Loucy (cell line): ENCODE measurements at regions not wholly inside any gene's neighbourhood (a gene's known extent, or its start where the extent isn't known, plus 50 kb on each side); places are given as distances from the start of the nearest gene placed in this dataset.

ENCODE experiments used
- H2AFZ ChIP-seq: fragments of 200-600 bp; sonication (generic); 2 replicates; pipeline ENCODE4 v1.6.0; 2016; ENCODE audit warnings: antibody characterized with exemption, mild to moderate bottlenecking, low read length, moderate library complexity
- H3F3A ChIP-seq: fragments of 200-600 bp; 2 replicates; pipeline ENCODE4 v1.6.0; 2016; ENCODE audit warnings: antibody characterized with exemption, low read depth, mild to moderate bottlenecking
- H3K27me3 ChIP-seq: fragments of 200-600 bp; sonication (generic); 2 replicates; pipeline ENCODE4 v1.6.1; 2014; ENCODE audit warnings: low read length, mild to moderate bottlenecking; ENCODE audit not compliant: insufficient read depth, poor library complexity, severe bottlenecking
- H3K36me3 ChIP-seq: fragments of 200-600 bp; sonication (generic); 2 replicates; pipeline ENCODE4 v1.6.1; 2016; ENCODE audit warnings: low read length; ENCODE audit not compliant: insufficient read depth
- H3K4me1 ChIP-seq: fragments of 200-600 bp; sonication (generic); 2 replicates; pipeline ENCODE4 v1.5.1; 2014; ENCODE audit warnings: low read length, mild to moderate bottlenecking; ENCODE audit not compliant: insufficient read depth, poor library complexity, severe bottlenecking
- H3K4me2 ChIP-seq: fragments of 200-600 bp; sonication (generic); 2 replicates; pipeline ENCODE4 v1.6.0; 2014; ENCODE audit warnings: antibody characterized with exemption, low read length, low read depth, mild to moderate bottlenecking; ENCODE audit not compliant: poor library complexity, severe bottlenecking
- H3K4me3 ChIP-seq: fragments of 200-600 bp; sonication (generic); 2 replicates; pipeline ENCODE4 v1.5.1; 2014; ENCODE audit warnings: low read length, mild to moderate bottlenecking, mixed read lengths; ENCODE audit not compliant: poor library complexity, severe bottlenecking
- H3K79me2 ChIP-seq: fragments of 200-600 bp; sonication (generic); 2 replicates; pipeline ENCODE4 v1.6.1; 2014; ENCODE audit warnings: low read length; ENCODE audit not compliant: insufficient read depth
- H3K9ac ChIP-seq: fragments of 200-600 bp; sonication (generic); 2 replicates; pipeline ENCODE4 v1.6.0; 2014; ENCODE audit warnings: mild to moderate bottlenecking, low read depth, low read length, moderate library complexity; ENCODE audit not compliant: poor library complexity, severe bottlenecking
- H3K9me2 ChIP-seq: fragments of 200-600 bp; sonication (generic); replicated peaks from 2 replicates; pipeline ENCODE4 v1.6.1; 2016; ENCODE audit warnings: low read depth, low read length, mixed read lengths
- H3K9me3 ChIP-seq: fragments of 200-600 bp; sonication (generic); 2 replicates; pipeline ENCODE4 v1.6.1; 2014; ENCODE audit warnings: mild to moderate bottlenecking, antibody characterized with exemption, low read length, low read depth; ENCODE audit not compliant: insufficient read depth
- H4K20me1 ChIP-seq: fragments of 200-600 bp; sonication (generic); 2 replicates; pipeline ENCODE4 v1.6.0; 2014; ENCODE audit warnings: antibody characterized with exemption, low read length, mild to moderate bottlenecking; ENCODE audit not compliant: insufficient read depth, poor library complexity, severe bottlenecking
- EZH2phosphoT487 ChIP-seq: fragments of 200-600 bp; IDR thresholded peaks from 2 replicates; pipeline ENCODE4 v1.6.1; 2018; ENCODE audit warnings: antibody characterized with exemption, mild to moderate bottlenecking, moderate library complexity, borderline replicate concordance
- TF ChIP-seq, protein P1 (sequence below): fragments of 200-600 bp; sonication (generic); conservative IDR thresholded peaks from 2 replicates; pipeline ENCODE4 v1.5.1; 2014; ENCODE audit warnings: mild to moderate bottlenecking, antibody characterized with exemption, low read length

DNA sequence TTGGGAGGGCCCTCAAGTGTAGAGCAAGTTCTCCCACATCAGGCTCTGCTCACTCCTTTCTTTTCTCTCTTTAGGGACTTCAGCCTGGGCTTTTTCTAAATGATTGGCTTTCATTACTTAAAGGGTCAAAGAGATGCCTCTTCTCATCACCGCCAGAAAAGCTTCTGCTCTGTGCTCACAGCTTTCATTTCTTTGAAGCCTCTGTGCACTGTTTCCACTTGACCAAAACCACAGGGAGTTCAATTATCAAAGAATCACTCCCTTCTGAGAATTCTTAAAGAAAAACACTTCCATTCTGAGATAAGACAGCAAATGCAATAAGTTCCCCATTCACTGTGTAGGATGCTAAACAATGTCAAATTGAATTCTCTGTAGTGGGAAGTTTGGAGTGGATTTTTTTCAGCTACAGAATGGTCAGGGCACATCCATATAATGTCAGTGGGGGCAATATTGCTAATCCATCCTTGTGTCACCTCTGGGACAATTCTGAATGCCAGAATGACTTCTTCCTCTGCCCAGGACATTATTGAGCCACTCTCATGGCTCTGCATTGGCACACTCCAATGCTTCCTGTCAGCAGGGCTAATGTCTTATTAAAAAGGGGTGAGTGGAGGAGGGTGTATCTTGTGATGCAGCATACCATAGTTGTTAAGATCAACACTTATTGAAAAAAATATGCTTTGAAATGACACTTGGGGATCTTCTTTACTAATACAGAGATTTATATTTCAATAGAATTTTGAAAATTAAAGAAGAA is 217.6 kb downstream of the SNCA start:
- Histone ChIP-seq H4K20me1 (no peaks in the 10 kb centered on the region), H2AFZ (peak overlapping the region; percentile 65), H3F3A (no peaks in the 10 kb centered on the region), H3K4me2 (peak overlapping the region; percentile 23), H3K36me3 (no peaks in the 10 kb centered on the region), H3K9me2 (no peaks in the 10 kb centered on the region), H3K4me1 (peaks cover 8% of the 10 kb centered on the region), H3K9me3 (no peaks in the 10 kb centered on the region), H3K9ac (no peak overlapping the region), H3K27me3 (no peaks in the 10 kb centered on the region), H3K4me3 (no peak overlapping the region), H3K79me2 (no peaks in the 10 kb centered on the region)
- TF ChIP-seq, protein P1, sequence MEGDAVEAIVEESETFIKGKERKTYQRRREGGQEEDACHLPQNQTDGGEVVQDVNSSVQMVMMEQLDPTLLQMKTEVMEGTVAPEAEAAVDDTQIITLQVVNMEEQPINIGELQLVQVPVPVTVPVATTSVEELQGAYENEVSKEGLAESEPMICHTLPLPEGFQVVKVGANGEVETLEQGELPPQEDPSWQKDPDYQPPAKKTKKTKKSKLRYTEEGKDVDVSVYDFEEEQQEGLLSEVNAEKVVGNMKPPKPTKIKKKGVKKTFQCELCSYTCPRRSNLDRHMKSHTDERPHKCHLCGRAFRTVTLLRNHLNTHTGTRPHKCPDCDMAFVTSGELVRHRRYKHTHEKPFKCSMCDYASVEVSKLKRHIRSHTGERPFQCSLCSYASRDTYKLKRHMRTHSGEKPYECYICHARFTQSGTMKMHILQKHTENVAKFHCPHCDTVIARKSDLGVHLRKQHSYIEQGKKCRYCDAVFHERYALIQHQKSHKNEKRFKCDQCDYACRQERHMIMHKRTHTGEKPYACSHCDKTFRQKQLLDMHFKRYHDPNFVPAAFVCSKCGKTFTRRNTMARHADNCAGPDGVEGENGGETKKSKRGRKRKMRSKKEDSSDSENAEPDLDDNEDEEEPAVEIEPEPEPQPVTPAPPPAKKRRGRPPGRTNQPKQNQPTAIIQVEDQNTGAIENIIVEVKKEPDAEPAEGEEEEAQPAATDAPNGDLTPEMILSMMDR: no peak
- TF ChIP-seq EZH2phosphoT487: no peak

DNA sequence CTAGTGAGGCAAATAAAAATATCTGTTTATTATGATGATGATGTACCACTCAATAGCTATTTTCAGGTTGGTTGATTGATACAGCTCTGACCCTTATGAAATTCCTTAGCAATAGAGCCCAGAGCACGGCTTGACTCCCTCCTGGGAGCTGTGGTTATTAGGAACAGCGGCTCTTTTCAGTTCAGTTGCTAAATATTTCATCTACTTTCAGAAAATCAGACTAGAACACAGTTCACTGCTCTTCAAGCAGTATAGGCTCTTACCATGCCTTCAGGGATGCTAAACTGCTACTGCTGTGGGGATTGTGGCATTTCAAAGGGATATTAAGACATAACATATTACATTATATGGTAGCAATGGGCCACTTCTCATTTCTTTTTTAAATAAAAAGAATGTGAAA is 218.8 kb downstream of the SNCA start:
- H3K27me3 ChIP-seq: no peaks in the 10 kb centered on the region
- no peaks in the 10 kb centered on the region for H3K79me2 ChIP-seq
- H2AFZ ChIP-seq: no peak overlapping the region
- no peaks in the 10 kb centered on the region for H3K36me3 ChIP-seq
- no peaks in the 10 kb centered on the region for H3K9me2 ChIP-seq
- H3K9me3 ChIP-seq: no peaks in the 10 kb centered on the region
- H4K20me1 ChIP-seq: no peaks in the 10 kb centered on the region
- H3K4me3 ChIP-seq: no peak overlapping the region
- TF ChIP-seq EZH2phosphoT487: no peak
- TF ChIP-seq, protein P1: no peak
- H3K4me2 ChIP-seq: no peak overlapping the region
- no peaks in the 10 kb centered on the region for H3F3A ChIP-seq
- no peak overlapping the region for H3K9ac ChIP-seq
- peaks cover 8% of the 10 kb centered on the region for H3K4me1 ChIP-seq

DNA sequence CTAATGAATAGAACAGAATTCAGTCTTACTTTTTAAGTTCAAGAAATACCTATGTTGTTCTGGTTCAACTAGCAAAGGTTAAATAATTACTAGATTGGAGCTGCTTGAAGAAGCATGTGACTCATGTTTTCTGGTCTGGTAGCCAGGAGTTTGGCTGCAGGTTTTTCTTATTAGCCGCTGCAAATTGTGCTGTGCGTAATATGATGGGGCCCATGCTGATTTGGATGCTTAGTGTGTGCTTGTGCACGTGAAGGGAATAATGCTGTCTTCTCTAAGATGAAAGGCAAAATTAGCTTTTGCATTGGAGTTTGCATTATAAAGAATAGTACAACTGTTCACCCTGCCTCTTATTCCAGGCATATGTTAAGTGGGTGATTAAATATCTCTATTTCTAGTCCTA is 219.6 kb downstream of the SNCA start:
- Histone ChIP-seq H3K9me2 (no peaks in the 10 kb centered on the region), H3F3A (no peaks in the 10 kb centered on the region), H3K4me1 (peaks cover 8% of the 10 kb centered on the region), H3K4me2 (no peak overlapping the region), H3K36me3 (no peaks in the 10 kb centered on the region), H3K9ac (no peak overlapping the region), H3K4me3 (no peak overlapping the region), H3K27me3 (no peaks in the 10 kb centered on the region), H3K9me3 (no peaks in the 10 kb centered on the region), H3K79me2 (no peaks in the 10 kb centered on the region), H4K20me1 (no peaks in the 10 kb centered on the region), H2AFZ (no peak overlapping the region)
- TF ChIP-seq, protein P1: no peak
- no peak for TF ChIP-seq EZH2phosphoT487
